Ishikawa (cell line): ENCODE measurements at regions not wholly inside any gene's neighbourhood (a gene's known extent, or its start where the extent isn't known, plus 50 kb on each side); places are given as distances from the start of the nearest gene placed in this dataset.

Experiments
- CEBPB ChIP-seq: IDR thresholded peaks from 2 replicates; pipeline ENCODE4 v1.6.1; 2012
- CREB1 ChIP-seq: IDR thresholded peaks from 2 replicates; pipeline ENCODE4 v1.6.1; 2012; ENCODE audit warnings: low read depth
- EGR1 ChIP-seq: IDR thresholded peaks from 2 replicates; pipeline ENCODE4 v1.6.1; 2012
- EP300 ChIP-seq: IDR thresholded peaks from 2 replicates; pipeline ENCODE4 v1.6.1; 2012; ENCODE audit warnings: borderline replicate concordance
- FOXM1 ChIP-seq: IDR thresholded peaks from 2 replicates; pipeline ENCODE4 v1.6.1; 2012; ENCODE audit warnings: low read depth, borderline replicate concordance
- MAX ChIP-seq: IDR thresholded peaks from 2 replicates; pipeline ENCODE4 v1.6.1; 2012
- NFIC ChIP-seq: IDR thresholded peaks from 2 replicates; pipeline ENCODE4 v1.6.1; 2012
- RAD21 ChIP-seq: IDR thresholded peaks from 2 replicates; pipeline ENCODE4 v1.6.1; 2012; ENCODE audit warnings: low read depth
- REST ChIP-seq: IDR thresholded peaks from 2 replicates; pipeline ENCODE4 v1.6.1; 2012; ENCODE audit warnings: low read depth, mild to moderate bottlenecking
- TAF1 ChIP-seq: IDR thresholded peaks from 2 replicates; pipeline ENCODE4 v1.6.1; 2012; ENCODE audit warnings: low read depth, mild to moderate bottlenecking
- TCF12 ChIP-seq: IDR thresholded peaks from 2 replicates; pipeline ENCODE4 v1.6.1; 2012; ENCODE audit warnings: low read depth
- TEAD4 ChIP-seq: IDR thresholded peaks from 2 replicates; pipeline ENCODE4 v1.6.1; 2012
- YY1 ChIP-seq: IDR thresholded peaks from 2 replicates; pipeline ENCODE4 v1.6.1; 2012; ENCODE audit warnings: low read depth
- ZBTB7A ChIP-seq: IDR thresholded peaks from 2 replicates; pipeline ENCODE4 v1.6.1; 2012; ENCODE audit warnings: low read depth
- TF ChIP-seq, protein P1 (sequence below): IDR thresholded peaks from 2 replicates; pipeline ENCODE4 v1.6.1; 2012

- TF ChIP-seq TAF1 = no peak
- TF ChIP-seq MAX = no peak
- TF ChIP-seq RAD21 = no peak
- no peak for TF ChIP-seq TCF12
- TF ChIP-seq TEAD4 = no peak
- no peak for TF ChIP-seq NFIC
- TF ChIP-seq FOXM1 = no peak
- TF ChIP-seq EGR1 = no peak
- TF ChIP-seq REST = no peak
- TF ChIP-seq CEBPB = no peak
These were observed 155.3 kb downstream of the IRS2 start for GRCh38 chr13:109631069-109631468.

DNA sequence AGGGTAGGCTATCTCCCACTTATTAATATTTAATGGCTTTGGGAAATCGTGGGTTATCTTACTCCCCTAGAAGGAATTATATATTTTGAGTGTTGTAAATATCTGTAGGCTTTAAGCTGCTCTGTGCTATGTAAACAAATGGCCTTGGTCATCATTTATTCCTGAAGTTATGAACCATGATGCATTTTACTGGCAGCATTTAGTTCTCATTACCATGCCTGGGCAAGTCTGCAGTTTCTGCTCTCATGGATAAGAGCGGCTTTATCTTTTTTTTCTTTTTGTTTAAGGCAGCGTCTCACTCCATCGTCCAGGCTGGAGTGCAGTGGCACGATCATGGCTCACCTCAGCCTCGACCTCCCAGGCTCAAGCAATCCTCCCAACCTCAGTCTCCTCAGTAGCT, 156.1 kb downstream of the IRS2 start:
- TF ChIP-seq CEBPB (no peak), EGR1 (no peak), TEAD4 (no peak), REST (no peak), NFIC (no peak), RAD21 (no peak), CREB1 (no peak), FOXM1 (no peak), MAX (no peak), TAF1 (no peak), YY1 (no peak), ZBTB7A (no peak), TCF12 (no peak)

GRCh38 chr13:109629737-109630136, 156.6 kb downstream of the IRS2 start:
- TF ChIP-seq RAD21 = no peak

DNA sequence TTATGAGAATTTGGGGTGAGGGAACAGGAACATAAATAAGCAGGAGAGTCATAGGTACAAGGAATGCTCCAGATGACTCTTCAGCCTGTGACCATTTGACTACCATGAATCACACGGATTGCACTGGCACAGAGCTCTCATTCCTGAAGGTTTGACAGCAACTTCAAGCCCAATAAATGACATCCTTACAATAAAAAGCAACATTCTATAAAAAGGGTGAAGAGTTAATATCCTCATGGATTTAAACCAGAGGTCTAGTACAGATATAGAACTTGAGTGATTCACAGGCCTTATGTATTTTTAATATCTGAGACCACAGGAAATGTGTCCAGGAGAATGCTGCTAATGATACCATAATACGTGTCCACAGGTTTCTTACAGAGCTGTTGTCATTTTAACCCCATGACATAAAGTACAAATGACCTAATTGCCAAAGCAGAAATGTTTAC, 158.1 kb downstream of the IRS2 start:
- TF ChIP-seq TAF1 (no peak), NFIC (no peak), RAD21 (no peak), TEAD4 (no peak), CREB1 (no peak), CEBPB (no peak), REST (no peak)

- no peak for TF ChIP-seq TAF1
- TF ChIP-seq NFIC = no peak
- TF ChIP-seq EGR1 = no peak
- TF ChIP-seq FOXM1 = no peak
- TF ChIP-seq TEAD4 = no peak
- no peak for TF ChIP-seq CREB1
- TF ChIP-seq RAD21 = no peak
- no peak for TF ChIP-seq ZBTB7A
- TF ChIP-seq MAX = no peak
- no peak for TF ChIP-seq CEBPB
- TF ChIP-seq TCF12 = no peak
- TF ChIP-seq YY1 = no peak
- TF ChIP-seq, protein P1, sequence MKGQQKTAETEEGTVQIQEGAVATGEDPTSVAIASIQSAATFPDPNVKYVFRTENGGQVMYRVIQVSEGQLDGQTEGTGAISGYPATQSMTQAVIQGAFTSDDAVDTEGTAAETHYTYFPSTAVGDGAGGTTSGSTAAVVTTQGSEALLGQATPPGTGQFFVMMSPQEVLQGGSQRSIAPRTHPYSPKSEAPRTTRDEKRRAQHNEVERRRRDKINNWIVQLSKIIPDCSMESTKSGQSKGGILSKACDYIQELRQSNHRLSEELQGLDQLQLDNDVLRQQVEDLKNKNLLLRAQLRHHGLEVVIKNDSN = no peak
- no peak for TF ChIP-seq EP300
- TF ChIP-seq REST = no peak
These were observed 158.7 kb downstream of the IRS2 start for GRCh38 chr13:109627649-109628048.
